IPS-18a (cell line): ENCODE measurements at regions not wholly inside any gene's neighbourhood (a gene's known extent, or its start where the extent isn't known, plus 50 kb on each side); places are given as distances from the start of the nearest gene placed in this dataset.
"Not testable (repeated sequence)": the region's sequence is repeated elsewhere in the genome, so short reads cannot be mapped to it uniquely, and the experiment has no call there.

Source experiments
- H3K27ac ChIP-seq: one replicate; pipeline ENCODE4 v1.5.1; 2013; ENCODE audit warnings: low read length
- H3K27me3 ChIP-seq: one replicate; pipeline ENCODE4 v1.6.1; 2013; ENCODE audit warnings: mild to moderate bottlenecking, low read length; ENCODE audit not compliant: control insufficient read depth, insufficient read depth
- H3K36me3 ChIP-seq: one replicate; pipeline ENCODE4 v1.6.1; 2013; ENCODE audit warnings: low read depth, low read length; ENCODE audit not compliant: control insufficient read depth
- H3K4me1 ChIP-seq: one replicate; pipeline ENCODE4 v1.6.1; 2013; ENCODE audit warnings: low read depth, low read length; ENCODE audit not compliant: control insufficient read depth
- H3K4me3 ChIP-seq: one replicate; pipeline ENCODE4 v1.5.1; 2013; ENCODE audit warnings: low read length
- H3K9ac ChIP-seq: one replicate; pipeline ENCODE4 v1.6.1; 2013; ENCODE audit warnings: mild to moderate bottlenecking, low read length, moderate library complexity
- H3K9me3 ChIP-seq: one replicate; pipeline ENCODE4 v1.6.1; 2013; ENCODE audit warnings: low read depth, low read length; ENCODE audit not compliant: control insufficient read depth

DNA sequence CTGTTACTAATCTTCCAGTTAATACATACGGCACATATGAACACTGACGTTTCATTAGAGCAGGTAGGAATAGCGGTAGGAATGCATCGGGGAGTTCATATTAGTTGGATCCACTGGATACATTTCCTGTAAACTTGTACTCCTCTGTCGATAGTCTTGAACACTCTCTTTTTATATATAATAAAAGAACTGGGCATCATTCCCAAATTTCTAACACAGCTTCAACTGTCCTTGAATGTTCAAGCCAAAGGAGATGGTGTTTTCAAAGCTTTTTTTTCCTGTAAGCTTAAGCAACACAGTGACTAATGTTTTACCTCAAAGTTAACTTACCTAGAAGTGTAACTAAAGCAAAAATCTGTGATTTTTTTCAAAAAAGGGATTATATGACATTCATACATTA, 195.3 kb downstream of the UTRN start:
- Histone ChIP-seq H3K27me3 (no peaks in the 10 kb centered on the region), H3K36me3 (no peaks in the 10 kb centered on the region), H3K4me3 (no peak overlapping the region), H3K4me1 (no peaks in the 10 kb centered on the region), H3K27ac (no peak overlapping the region), H3K9me3 (no peaks in the 10 kb centered on the region), H3K9ac (no peak overlapping the region)

- H3K27me3 ChIP-seq: no peaks in the 10 kb centered on the region
- H3K4me3 ChIP-seq: no peak overlapping the region
- no peaks in the 10 kb centered on the region for H3K9me3 ChIP-seq
- no peaks in the 10 kb centered on the region for H3K4me1 ChIP-seq
- no peak overlapping the region for H3K9ac ChIP-seq
- H3K27ac ChIP-seq: no peak overlapping the region
- peaks cover 6% of the 10 kb centered on the region for H3K36me3 ChIP-seq
These were observed 196.4 kb downstream of the UTRN start for GRCh38 chr6:144481527-144481926.

GRCh38 chr6:144482142-144482541, 197.0 kb downstream of the UTRN start:
- H3K27ac ChIP-seq: no peak overlapping the region
- no peaks in the 10 kb centered on the region for H3K9me3 ChIP-seq
- no peak overlapping the region for H3K4me3 ChIP-seq
- no peaks in the 10 kb centered on the region for H3K4me1 ChIP-seq
- no peak overlapping the region for H3K9ac ChIP-seq
- peaks cover 6% of the 10 kb centered on the region for H3K36me3 ChIP-seq
- H3K27me3 ChIP-seq: no peaks in the 10 kb centered on the region

GRCh38 chr6:144485531-144485930, 200.4 kb downstream of the UTRN start:
- H3K27ac ChIP-seq: no peak overlapping the region
- peaks cover 6% of the 10 kb centered on the region for H3K36me3 ChIP-seq
- no peaks in the 10 kb centered on the region for H3K27me3 ChIP-seq
- no peaks in the 10 kb centered on the region for H3K9me3 ChIP-seq
- no peak overlapping the region for H3K4me3 ChIP-seq
- H3K4me1 ChIP-seq: no peaks in the 10 kb centered on the region
- H3K9ac ChIP-seq: no peak overlapping the region

DNA sequence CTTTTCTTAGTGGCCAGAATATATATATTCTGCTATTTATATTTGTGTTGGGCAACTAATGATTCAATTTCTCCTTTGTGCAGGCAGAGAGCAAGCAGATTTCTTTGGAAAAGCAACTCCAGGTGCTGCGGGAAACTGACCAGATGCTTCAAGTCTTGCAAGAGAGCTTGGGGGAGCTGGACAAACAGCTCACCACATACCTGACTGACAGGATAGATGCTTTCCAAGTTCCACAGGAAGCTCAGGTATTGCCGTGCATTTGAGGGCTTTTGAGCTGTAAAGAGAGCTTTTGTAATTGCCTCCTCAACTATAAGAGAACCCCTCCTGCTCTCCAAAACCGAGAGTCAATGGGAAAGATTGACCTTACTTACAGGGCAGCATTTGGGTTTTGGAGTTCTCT, 203.5 kb downstream of the UTRN start:
- H3K27ac ChIP-seq: no peak overlapping the region
- no peak overlapping the region for H3K4me3 ChIP-seq
- H3K27me3 ChIP-seq: no peaks in the 10 kb centered on the region
- H3K4me1 ChIP-seq: no peaks in the 10 kb centered on the region
- peaks cover 11% of the 10 kb centered on the region for H3K36me3 ChIP-seq
- no peaks in the 10 kb centered on the region for H3K9me3 ChIP-seq
- no peak overlapping the region for H3K9ac ChIP-seq

DNA sequence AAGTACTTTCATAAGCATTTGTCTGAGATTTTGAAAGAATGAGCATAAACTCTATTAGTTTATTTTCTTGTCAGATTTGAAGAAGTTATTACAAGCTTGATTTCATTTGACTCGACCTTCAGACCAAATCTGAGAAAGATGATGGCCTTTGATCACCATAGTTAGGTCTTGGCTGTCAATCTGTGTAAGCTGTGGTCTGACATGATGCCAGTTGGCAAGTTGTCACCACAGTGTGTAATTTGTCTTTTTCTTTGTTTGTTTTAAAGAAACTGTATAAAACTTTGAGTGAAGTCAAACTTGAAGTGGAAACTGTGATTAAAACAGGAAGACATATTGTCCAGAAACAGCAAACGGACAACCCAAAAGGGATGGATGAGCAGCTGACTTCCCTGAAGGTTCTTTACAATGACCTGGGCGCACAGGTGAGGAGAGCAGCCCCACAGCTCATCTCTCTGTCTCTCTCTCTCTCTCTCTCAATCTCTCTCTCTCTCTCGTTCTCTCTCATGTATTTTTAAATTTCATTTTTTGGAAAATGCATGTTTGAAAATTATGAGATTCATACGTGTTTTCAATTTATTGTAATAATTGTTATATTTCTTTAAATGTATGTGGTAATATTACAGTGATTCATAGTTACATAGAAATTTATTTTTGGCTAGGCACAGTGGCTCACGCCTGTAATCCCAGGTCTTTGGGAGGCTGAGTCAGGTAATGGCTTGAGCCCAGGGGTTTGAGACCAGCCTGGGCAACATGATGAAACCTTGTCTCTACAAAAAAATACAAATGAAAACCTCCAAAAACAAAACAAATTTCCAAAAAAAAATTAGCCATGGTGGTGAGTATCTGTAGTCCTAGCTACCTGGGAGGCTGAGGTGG, 208.1 kb downstream of the UTRN start:
- Histone ChIP-seq H3K27ac (no peak overlapping the region), H3K27me3 (no peaks in the 10 kb centered on the region), H3K4me3 (no peak overlapping the region), H3K9me3 (no peaks in the 10 kb centered on the region), H3K36me3 (peaks cover 5% of the 10 kb centered on the region), H3K4me1 (no peaks in the 10 kb centered on the region), H3K9ac (no peak overlapping the region)

DNA sequence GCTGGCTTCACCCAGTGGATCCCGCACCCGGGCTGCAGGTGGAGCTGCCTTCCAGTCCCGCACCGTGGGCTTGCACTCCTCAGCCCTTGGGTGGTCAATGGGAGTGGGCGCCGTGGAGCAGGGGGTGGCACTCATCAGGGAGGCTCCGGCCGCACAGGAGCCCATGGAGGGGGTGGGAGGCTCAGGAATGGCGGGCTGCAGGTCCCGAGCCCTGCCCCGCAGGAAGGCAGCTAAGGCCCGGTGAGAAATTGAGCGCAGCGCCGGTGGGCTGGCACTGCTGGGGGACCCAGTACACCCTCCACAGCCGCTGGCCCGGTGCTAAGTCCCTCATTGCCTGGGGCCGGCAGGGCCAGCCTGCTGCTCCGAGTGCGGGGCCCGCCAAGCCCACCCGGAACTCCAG, 209.9 kb downstream of the UTRN start:
- not testable (repeated sequence) for H3K27me3 ChIP-seq, H3K9me3 ChIP-seq, H3K36me3 ChIP-seq, H3K4me3 ChIP-seq, H3K4me1 ChIP-seq, H3K27ac ChIP-seq, H3K9ac ChIP-seq

- no peak overlapping the region for H3K9ac ChIP-seq
- H3K4me1 ChIP-seq: no peaks in the 10 kb centered on the region
- no peaks in the 10 kb centered on the region for H3K9me3 ChIP-seq
- no peaks in the 10 kb centered on the region for H3K27me3 ChIP-seq
- H3K4me3 ChIP-seq: no peak overlapping the region
- H3K36me3 ChIP-seq: peaks cover 5% of the 10 kb centered on the region
- H3K27ac ChIP-seq: no peak overlapping the region
These were observed 212.5 kb downstream of the UTRN start for GRCh38 chr6:144497650-144498049.

- Histone ChIP-seq H3K4me3 (no peak overlapping the region), H3K27me3 (no peaks in the 10 kb centered on the region), H3K9me3 (no peaks in the 10 kb centered on the region), H3K9ac (no peak overlapping the region), H3K27ac (no peak overlapping the region), H3K4me1 (no peaks in the 10 kb centered on the region), H3K36me3 (no peaks in the 10 kb centered on the region)
These were observed 215.8 kb downstream of the UTRN start for GRCh38 chr6:144500892-144501291.

GRCh38 chr6:144505214-144505613, 220.1 kb downstream of the UTRN start:
- H3K9ac ChIP-seq, H3K9me3 ChIP-seq, H3K36me3 ChIP-seq, H3K4me3 ChIP-seq, H3K27ac ChIP-seq, H3K4me1 ChIP-seq, H3K27me3 ChIP-seq: not testable (repeated sequence)

GRCh38 chr6:144506051-144506450, 220.9 kb downstream of the UTRN start:
- not testable (repeated sequence) for H3K9me3 ChIP-seq, H3K4me1 ChIP-seq, H3K36me3 ChIP-seq, H3K4me3 ChIP-seq, H3K9ac ChIP-seq, H3K27me3 ChIP-seq, H3K27ac ChIP-seq

- not testable (repeated sequence) for H3K4me3 ChIP-seq, H3K9ac ChIP-seq, H3K9me3 ChIP-seq, H3K36me3 ChIP-seq, H3K27ac ChIP-seq, H3K27me3 ChIP-seq, H3K4me1 ChIP-seq
These were observed 222.7 kb downstream of the UTRN start for GRCh38 chr6:144507772-144508312.
